DMS153 treated with DMSO at 0.1 percent for 48 hours (cell line): ENCODE measurements at regions not wholly inside any gene's neighbourhood (a gene's known extent, or its start where the extent isn't known, plus 50 kb on each side); places are given as distances from the start of the nearest gene placed in this dataset.

Experiments
- DNase-seq: peaks from one replicate; lab custom pipeline; 2025; ENCODE audit not compliant: unreplicated experiment; lab: John Stamatoyannopoulos, UW

DNA sequence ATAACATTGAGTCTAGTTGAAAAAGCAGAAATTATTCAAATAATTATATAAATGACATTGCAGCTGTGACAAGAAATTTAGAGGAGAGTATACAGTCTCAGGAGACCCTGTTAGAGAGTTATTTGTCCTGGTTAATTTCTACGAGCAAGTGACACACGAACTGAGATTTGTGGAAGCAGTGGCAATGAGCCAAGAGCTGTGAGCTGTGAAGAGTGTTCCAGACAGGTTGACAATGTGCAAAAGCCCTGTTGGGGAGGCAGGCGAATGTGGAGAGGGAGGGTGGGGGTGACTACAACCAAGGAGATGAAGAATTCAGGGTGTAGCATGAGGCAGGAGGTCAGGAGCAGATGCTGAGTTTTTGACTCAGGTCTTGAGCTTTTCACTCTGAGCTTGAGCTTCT, 620.2 kb upstream of the TENM4 start:
- no peak for DNase-seq

DNA sequence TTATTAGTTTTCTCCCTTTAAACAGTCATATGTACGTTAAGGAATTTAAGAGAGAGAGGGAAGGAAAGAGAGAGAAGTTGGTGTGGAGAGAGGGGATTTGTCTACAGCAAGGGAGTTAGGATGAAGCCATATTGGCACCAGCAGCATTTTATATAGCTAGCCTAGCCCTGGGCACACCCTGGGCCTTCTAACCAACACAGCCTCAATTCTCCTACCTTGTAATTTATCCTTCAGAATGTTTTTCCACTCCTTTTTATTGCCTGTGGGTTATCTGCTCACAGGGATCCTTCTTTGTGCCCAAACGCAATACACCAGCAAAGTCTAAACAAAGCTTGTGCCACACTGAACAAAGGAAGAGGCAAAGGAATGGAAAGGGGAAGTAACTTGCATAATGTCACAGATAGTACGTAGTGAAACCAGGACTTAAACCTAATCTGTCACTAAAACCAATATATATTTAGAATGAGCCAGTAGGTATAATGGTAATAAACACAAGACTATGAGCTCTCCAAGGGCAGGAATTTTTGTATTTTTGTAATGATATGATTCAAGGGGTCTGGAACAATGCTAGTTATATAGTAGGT, 613.8 kb upstream of the TENM4 start:
- DNase-seq, result no peak

DNA sequence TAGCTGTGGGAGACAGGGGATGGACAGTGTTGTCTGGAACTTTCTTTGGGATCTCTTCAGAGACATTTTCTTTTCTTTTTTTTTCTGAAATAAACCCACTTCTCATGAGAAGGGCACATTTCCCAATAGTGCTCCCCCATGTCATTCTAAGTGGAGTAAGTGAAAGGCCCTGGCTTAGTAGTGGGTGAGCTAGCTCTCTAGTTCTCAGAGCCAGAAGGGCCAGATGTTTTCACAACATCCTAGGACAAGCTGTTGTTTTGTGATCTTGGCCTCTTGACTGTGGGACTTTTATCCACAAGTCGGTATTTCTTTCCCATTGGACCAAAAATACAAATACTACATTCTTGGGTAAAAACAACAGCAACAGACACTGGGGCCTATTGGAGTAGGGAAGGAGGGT, 607.7 kb upstream of the TENM4 start:
- no peak for DNase-seq

- DNase-seq, result no peak
These were observed 600.5 kb upstream of the TENM4 start for GRCh38 chr11:80041136-80042000.

GRCh38 chr11:80034801-80035200, 594.0 kb upstream of the TENM4 start:
- no peak for DNase-seq

DNA sequence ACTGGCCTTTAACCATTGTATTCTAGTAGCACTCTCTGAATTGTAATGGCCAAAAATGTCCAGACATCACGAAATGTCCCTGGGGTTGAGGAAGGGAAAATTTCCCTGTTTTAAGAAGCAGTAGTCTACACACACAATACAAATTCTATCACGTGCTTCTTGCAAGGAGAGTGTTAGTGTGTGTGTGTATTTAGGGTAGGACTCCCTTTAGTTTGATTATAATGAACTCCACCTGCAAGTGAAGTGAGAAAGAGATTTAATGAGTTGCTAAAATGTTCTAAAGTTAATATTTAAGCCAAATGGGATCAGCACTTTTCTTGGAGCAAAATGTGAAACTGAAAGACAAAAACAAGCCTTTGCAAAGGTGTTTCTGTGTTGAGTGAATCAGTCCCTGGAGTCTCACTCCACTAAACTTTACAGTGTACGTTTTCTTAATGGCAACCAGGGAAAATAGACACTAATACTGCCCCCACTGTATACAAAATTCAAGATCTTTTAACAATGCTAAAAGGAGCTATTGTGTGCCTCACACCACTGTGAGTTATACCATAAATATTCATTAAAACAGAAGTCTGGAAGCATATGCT, 590.3 kb upstream of the TENM4 start:
- DNase-seq, result no peak

DNA sequence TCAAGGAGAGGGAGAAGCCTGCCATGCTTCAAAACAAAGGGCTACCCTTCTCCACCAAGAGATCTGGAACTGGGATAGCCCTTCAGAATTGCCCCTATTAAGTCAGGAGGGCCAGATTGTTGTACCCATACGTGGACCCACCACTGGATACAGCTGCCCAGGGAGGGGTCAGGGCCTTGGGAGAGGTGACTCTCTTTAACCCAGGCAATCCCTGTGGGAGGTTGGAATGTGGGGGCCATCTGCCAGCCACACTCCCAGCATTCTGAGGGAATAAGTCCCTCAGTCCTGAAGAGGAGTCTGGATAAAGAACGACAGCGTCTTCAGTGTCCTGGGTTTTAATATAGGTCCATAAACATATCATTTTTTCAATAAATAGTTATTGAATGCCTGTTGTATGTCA, 588.2 kb upstream of the TENM4 start:
- no peak for DNase-seq

- no peak for DNase-seq
These were observed 583.3 kb upstream of the TENM4 start for GRCh38 chr11:80024119-80024518.

DNA sequence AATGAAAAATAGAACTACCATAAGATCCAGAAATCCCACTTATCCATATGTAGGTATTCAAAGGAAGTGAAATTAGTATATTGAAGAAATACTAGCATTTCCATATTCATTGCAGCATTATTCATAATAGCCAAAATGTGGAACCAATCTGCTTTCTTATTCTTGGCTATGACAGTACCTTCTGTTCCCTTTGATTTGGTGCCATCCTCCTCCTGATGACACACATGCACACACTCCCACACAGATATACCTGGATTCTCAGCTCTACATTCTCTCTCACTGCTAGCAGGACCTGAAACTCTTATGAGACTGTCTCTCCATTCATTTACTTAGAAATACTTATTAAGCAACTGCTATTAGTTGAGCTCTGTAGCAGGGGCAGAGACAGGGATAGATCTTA, 582.6 kb upstream of the TENM4 start:
- DNase-seq, result no peak

- no peak for DNase-seq
These were observed 569.7 kb upstream of the TENM4 start for GRCh38 chr11:80010536-80010935.

- DNase-seq, result no peak
These were observed 568.3 kb upstream of the TENM4 start for GRCh38 chr11:80009081-80009480.

GRCh38 chr11:80007616-80008015, 566.8 kb upstream of the TENM4 start:
- no peak for DNase-seq

DNA sequence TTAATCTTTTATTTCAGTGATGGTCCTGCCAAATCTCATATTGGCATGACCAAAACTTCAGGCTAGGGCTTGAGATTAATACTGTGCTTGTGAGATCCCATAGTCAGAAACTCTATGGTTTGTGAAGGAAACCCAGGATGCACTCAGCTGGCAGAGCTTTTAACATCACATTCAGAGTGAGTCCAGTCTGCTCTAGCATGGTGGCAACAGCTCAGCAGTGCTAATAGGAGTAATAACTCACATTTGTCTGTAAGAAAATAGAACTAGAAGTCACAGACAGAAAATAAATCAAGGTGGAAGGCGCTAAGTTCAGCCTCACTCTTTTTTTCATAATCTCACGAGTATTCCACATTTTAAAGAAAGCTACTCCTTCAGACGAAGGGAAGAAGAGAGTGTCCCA, 549.3 kb upstream of the TENM4 start:
- no peak for DNase-seq

GRCh38 chr11:79982185-79982584, 541.4 kb upstream of the TENM4 start:
- no peak for DNase-seq

- DNase-seq, result no peak
These were observed 540.1 kb upstream of the TENM4 start for GRCh38 chr11:79980916-79981315.

GRCh38 chr11:79973721-79974617, 533.1 kb upstream of the TENM4 start:
- DNase-seq, result no peak

DNA sequence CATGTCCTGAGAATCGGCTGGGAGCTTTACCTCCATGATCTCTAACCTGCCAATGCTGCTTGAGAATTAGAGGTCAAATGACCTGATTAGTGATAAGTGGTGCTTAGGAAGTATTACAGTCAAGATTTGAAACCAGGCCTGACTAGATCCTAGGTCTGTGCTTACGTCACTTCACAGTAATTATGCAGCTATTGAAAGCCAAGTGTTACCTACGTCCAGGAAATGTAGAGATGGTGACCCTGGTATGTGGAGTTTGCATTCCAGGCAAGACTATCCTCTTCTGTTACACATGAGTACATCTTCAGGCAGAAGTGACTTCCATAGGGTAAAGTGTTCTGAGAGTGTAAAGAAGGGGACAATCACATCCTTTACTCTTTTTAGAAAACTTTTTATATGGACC, 530.4 kb upstream of the TENM4 start:
- no peak for DNase-seq

- DNase-seq, result no peak
These were observed 525.8 kb upstream of the TENM4 start for GRCh38 chr11:79966592-79966991.

- DNase-seq, result no peak
These were observed 523.2 kb upstream of the TENM4 start for GRCh38 chr11:79963856-79964645.

- DNase-seq, result no peak
These were observed 519.6 kb upstream of the TENM4 start for GRCh38 chr11:79960461-79960860.

DNA sequence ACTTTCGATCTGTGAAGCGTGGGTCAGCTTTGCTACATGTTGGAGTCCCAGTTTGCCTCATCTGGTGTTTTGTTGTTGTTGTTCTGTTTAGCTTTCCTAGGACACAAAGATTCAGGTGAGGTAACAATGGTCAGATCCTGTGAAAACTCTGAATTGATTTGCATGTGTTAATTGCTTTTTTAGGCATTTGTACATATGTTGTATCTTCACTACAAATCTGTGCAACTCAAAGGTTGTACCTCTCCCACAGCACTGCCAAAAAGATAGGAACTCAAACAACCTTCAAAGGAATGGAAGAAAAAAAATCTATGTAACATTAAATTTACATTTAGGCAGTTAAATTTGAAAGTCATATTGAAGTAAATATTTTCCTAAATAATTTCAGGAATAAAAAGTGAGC, 518.5 kb upstream of the TENM4 start:
- DNase-seq, result no peak
